HEK293T (cell line): ENCODE measurements at regions not wholly inside any gene's neighbourhood (a gene's known extent, or its start where the extent isn't known, plus 50 kb on each side); places are given as distances from the start of the nearest gene placed in this dataset.

Source experiments
- CTCF ChIA-PET: fragments of 350-600 bp; formaldehyde crosslinking; extraction: SDS; loops from one replicate; lab custom pipeline; 2021; ENCODE audit warnings: antibody characterized with exemption, inconsistent platforms; lab: Yijun Ruan, JAX
- POLR2A ChIA-PET: fragments of 350-600 bp; formaldehyde crosslinking; extraction: SDS; loops from one replicate; lab custom pipeline; 2020; ENCODE audit warnings: antibody characterized with exemption, inconsistent platforms; lab: Yijun Ruan, JAX
- DNase-seq: peaks from one replicate; pipeline ENCODE4 v3.0.0; 2012; ENCODE audit warnings: mixed read lengths; ENCODE audit errors: extremely low spot score
- ARNT ChIP-seq: fragments of 450-650 bp; IDR thresholded peaks from 2 replicates; pipeline ENCODE4 v1.6.1; 2017; ENCODE audit warnings: mild to moderate bottlenecking
- BHLHE40 ChIP-seq: fragments of 450-650 bp; IDR thresholded peaks from 2 replicates; pipeline ENCODE4 v1.6.1; 2016; ENCODE audit warnings: mild to moderate bottlenecking, moderate library complexity, borderline replicate concordance
- CTBP1 ChIP-seq: fragments of 450-650 bp; IDR thresholded peaks from 2 replicates; pipeline ENCODE4 v1.6.1; 2016; ENCODE audit warnings: borderline replicate concordance
- ELF4 ChIP-seq: fragments of 450-650 bp; IDR thresholded peaks from 2 replicates; pipeline ENCODE4 v1.6.1; 2017; ENCODE audit warnings: antibody characterized with exemption
- FOXA1 ChIP-seq: fragments of 450-650 bp; IDR thresholded peaks from 2 replicates; pipeline ENCODE4 v1.6.1; 2016; ENCODE audit warnings: mild to moderate bottlenecking
- FOXK2 ChIP-seq: fragments of 450-650 bp; IDR thresholded peaks from 2 replicates; pipeline ENCODE4 v1.6.1; 2016; ENCODE audit warnings: mild to moderate bottlenecking
- FOXM1 ChIP-seq: fragments of 450-650 bp; IDR thresholded peaks from 2 replicates; pipeline ENCODE4 v1.6.1; 2017; ENCODE audit warnings: mild to moderate bottlenecking, borderline replicate concordance
- HDGF ChIP-seq: fragments of 450-650 bp; IDR thresholded peaks from 2 replicates; pipeline ENCODE4 v1.6.1; 2017; ENCODE audit warnings: antibody characterized with exemption, borderline replicate concordance
- L3MBTL2 ChIP-seq: fragments of 450-650 bp; conservative IDR thresholded peaks from 2 replicates; pipeline ENCODE4 v1.6.1; 2016; ENCODE audit warnings: mild to moderate bottlenecking
- LEF1 ChIP-seq: fragments of 450-650 bp; IDR thresholded peaks from 2 replicates; pipeline ENCODE4 v1.6.1; 2017; ENCODE audit warnings: mild to moderate bottlenecking, borderline replicate concordance
- NFRKB ChIP-seq: fragments of 450-650 bp; IDR thresholded peaks from 2 replicates; pipeline ENCODE4 v1.6.1; 2016; ENCODE audit warnings: mild to moderate bottlenecking, moderate library complexity
- SP1 ChIP-seq: fragments of 450-650 bp; IDR thresholded peaks from 2 replicates; pipeline ENCODE4 v1.6.1; 2017
- SUZ12 ChIP-seq: fragments of 450-650 bp; IDR thresholded peaks from 2 replicates; pipeline ENCODE4 v1.6.1; 2016; ENCODE audit warnings: mild to moderate bottlenecking
- TARDBP ChIP-seq: fragments of 450-650 bp; IDR thresholded peaks from 2 replicates; pipeline ENCODE4 v1.6.1; 2016
- ZNF384 ChIP-seq: fragments of 450-650 bp; IDR thresholded peaks from 2 replicates; pipeline ENCODE4 v1.6.1; 2016
- TF ChIP-seq, protein P1 (sequence below): fragments of 450-650 bp; IDR thresholded peaks from 2 replicates; pipeline ENCODE4 v1.6.1; 2016

DNA sequence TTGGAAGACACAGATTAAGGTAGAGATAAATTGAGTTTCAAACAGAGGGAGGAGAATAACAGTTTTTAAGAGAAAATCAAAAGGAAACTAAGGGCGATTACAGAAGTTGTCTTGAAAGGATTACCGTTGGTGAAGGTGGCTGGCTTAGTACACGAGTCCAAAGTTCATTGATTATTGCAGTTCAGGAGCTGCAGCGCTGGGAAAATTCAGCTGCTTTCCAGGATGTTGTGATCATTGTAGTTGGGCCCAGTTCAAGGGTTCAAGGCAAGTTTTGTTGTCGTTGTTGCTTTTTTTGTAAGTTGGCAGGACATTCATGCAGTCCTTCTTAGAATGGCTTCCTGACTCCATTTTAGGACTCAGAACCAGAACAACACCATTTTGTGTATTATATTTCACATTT is 461.7 kb downstream of the RAPGEF2 start:
- DNase-seq, result no peak
- CTCF ChIA-PET, result no interaction called here

DNA sequence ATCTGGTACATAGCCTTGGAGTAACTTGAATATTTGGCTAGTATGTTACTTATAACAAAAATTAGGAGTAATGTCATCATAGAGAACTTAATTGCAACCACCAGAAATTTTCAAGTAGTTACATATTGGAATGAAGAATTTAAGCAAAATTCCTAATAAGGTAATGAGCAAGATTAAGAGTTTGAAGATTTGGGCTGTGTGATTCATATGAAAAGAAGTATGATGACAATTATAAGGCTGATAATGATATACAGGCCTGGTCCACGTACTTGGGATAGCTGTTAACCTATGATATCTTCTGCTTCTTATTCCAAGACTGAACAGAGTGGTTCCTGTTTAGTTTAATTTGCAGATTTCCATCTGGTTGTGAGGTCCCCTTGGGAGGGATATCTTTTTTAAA is 463.9 kb downstream of the RAPGEF2 start:
- no peak for DNase-seq
- ChIA-PET CTCF (no interaction called here), POLR2A (no interaction called here)
- TF ChIP-seq BHLHE40, result no peak
- TF ChIP-seq FOXK2, result no peak
- TF ChIP-seq, protein P1, sequence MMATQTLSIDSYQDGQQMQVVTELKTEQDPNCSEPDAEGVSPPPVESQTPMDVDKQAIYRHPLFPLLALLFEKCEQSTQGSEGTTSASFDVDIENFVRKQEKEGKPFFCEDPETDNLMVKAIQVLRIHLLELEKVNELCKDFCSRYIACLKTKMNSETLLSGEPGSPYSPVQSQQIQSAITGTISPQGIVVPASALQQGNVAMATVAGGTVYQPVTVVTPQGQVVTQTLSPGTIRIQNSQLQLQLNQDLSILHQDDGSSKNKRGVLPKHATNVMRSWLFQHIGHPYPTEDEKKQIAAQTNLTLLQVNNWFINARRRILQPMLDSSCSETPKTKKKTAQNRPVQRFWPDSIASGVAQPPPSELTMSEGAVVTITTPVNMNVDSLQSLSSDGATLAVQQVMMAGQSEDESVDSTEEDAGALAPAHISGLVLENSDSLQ, result no peak
- no peak for TF ChIP-seq FOXA1
- TF ChIP-seq SUZ12, result no peak
- no peak for TF ChIP-seq FOXM1
- TF ChIP-seq L3MBTL2, result no peak
- no peak for TF ChIP-seq ARNT
- no peak for TF ChIP-seq ZNF384
- no peak for TF ChIP-seq NFRKB
- no peak for TF ChIP-seq HDGF
- no peak for TF ChIP-seq TARDBP

More for the DNA sequence above, 461.7 kb downstream of the RAPGEF2 start:
- POLR2A ChIA-PET, result no interaction called here
- TF ChIP-seq FOXA1 (no peak), BHLHE40 (no peak), SP1 (no peak), FOXK2 (no peak), ARNT (no peak), L3MBTL2 (no peak)

DNA sequence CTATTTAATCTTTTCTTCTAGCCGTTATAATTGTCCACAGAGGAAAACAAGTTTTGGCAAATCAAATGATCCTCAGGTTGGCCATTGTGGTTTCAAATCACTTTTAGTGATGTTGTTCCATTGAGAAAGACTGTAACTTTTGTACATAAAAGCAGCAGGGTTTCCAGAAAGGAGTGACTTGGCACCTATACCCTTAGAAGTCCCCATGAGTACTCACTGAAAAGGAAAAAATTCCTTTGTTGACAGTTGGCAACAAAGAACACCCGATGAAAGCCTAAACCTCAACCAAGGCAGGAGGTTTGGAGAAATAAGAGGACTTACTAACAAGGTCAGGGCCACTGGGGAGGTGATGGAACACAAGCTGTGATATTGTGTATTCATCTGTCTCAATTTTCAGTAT is 474.4 kb downstream of the RAPGEF2 start:
- DNase-seq, result no peak
- CTCF ChIA-PET, result no interaction called here
- TF ChIP-seq SP1 (no peak), NFRKB (no peak), L3MBTL2 (no peak), CTBP1 (no peak), TARDBP (no peak)
- TF ChIP-seq, protein P1, result no peak
- POLR2A ChIA-PET, result no interaction called here

DNA sequence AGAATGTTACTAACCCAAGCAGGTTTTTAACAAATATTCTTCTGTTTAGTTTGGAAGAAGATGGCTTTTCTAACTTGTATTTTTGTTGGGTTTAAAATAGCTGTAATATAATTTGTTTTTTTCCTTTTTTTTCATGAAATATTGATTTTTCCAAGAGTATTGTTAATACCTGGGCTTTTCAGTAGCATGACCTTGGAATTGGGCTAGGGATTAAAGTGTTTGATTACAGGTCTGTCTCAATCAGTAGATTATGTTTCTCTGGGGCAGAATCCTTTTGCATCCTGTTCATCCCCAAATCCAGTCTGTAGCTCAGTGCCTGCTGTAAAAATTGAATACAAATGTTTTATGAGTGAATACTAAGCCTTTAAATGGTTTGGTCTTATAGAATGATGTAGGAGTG is 479.8 kb downstream of the RAPGEF2 start:
- DNase-seq, result no peak
- ChIA-PET CTCF (no interaction called here), POLR2A (no interaction called here)
- no peak for TF ChIP-seq LEF1
- TF ChIP-seq SP1, result no peak
- TF ChIP-seq FOXM1, result no peak
- TF ChIP-seq SUZ12, result no peak
- TF ChIP-seq ARNT, result no peak
- no peak for TF ChIP-seq ZNF384
- TF ChIP-seq NFRKB, result no peak
- no peak for TF ChIP-seq BHLHE40
- no peak for TF ChIP-seq FOXK2
- no peak for TF ChIP-seq L3MBTL2
- TF ChIP-seq CTBP1, result no peak
- TF ChIP-seq FOXA1, result no peak
- TF ChIP-seq TARDBP, result no peak
- TF ChIP-seq ELF4, result no peak
- TF ChIP-seq, protein P1, result no peak

DNA sequence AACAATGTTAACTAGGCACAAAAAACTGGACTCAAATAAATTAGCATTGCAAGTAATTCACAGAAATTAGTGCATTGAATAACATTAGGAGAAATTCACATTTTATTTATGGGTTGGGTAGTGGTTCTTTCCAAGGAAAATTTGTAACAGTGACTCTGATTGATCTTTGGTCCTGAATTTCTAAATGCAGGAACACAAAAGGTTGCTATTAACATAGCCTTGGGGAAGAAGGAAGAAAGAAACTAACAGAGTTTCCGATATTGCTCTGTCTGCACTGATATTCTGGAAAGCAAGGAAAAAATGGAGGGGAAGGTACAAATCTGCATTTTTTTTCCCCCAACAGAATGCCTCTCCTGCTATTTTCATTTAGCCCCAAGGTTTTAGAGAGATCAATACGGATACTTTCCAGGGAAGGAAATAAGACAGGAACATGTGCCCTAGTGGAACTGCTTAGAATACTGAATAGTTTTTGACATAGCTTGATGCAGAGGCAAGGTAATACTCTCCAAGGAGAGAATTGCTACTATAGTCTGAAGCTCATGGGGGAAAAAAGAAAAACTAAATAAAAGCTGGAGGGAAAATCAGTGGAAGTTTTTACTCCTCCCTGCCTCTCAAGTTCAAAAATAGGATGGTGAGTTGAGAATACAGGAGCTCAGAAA is 490.1 kb downstream of the RAPGEF2 start:
- ChIA-PET CTCF (no interaction called here), POLR2A (no interaction called here)
- TF ChIP-seq LEF1 (no peak), HDGF (no peak), ARNT (no peak), ELF4 (no peak), CTBP1 (no peak), ZNF384 (no peak), FOXK2 (no peak), BHLHE40 (no peak), SUZ12 (no peak), FOXM1 (no peak), FOXA1 (no peak), SP1 (no peak), L3MBTL2 (no peak), TARDBP (no peak), NFRKB (no peak)
- TF ChIP-seq, protein P1, result no peak

DNA sequence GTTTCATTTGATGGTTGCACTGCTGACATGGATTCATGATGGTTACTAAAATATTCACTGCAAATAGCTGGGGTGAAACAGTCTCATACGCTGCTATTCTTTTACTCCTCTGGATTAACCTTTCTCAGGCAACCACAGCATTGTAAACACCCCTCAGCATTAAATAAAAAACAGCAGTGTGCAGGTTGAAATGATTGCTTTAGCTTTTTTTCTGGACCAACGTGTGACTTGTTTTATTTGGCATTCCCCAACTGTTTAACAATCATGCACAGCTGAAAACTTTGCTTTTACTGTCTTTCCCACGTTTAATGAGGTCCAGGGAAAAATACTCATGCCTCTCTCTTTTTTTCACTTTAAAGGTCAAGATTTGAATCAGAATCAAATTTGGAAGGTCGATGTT is 490.8 kb downstream of the RAPGEF2 start:
- CTCF ChIA-PET, result no interaction called here
- DNase-seq, result no peak
- TF ChIP-seq HDGF (no peak), LEF1 (no peak), SUZ12 (no peak), FOXK2 (no peak), L3MBTL2 (no peak), ZNF384 (no peak), FOXA1 (no peak), NFRKB (no peak)
- POLR2A ChIA-PET, result no interaction called here

More for the DNA sequence above, 490.1 kb downstream of the RAPGEF2 start:
- DNase-seq, result no peak
